Fibroblast of the aortic adventitia (primary cell): ENCODE measurements at regions not wholly inside any gene's neighbourhood (a gene's known extent, or its start where the extent isn't known, plus 50 kb on each side); places are given as distances from the start of the nearest gene placed in this dataset.

Source experiments
- DNase-seq: peaks from one replicate; pipeline ENCODE4 v3.0.0-alpha.2; 2010; ENCODE audit warnings: low read depth
- H3K4me3 ChIP-seq: 2 replicates; pipeline ENCODE4 v1.5.1; 2011; ENCODE audit warnings: low read depth, mild to moderate bottlenecking, control low read depth, low read length, moderate library complexity
- CTCF ChIP-seq: IDR thresholded peaks from 2 replicates; pipeline ENCODE4 v1.5.1; 2011; ENCODE audit warnings: mild to moderate bottlenecking, low read length, control low read depth, inconsistent platforms; ENCODE audit not compliant: insufficient read depth

- no peak for TF ChIP-seq CTCF
- no peak for DNase-seq
- no peak overlapping the region for H3K4me3 ChIP-seq
Measured at GRCh38 chr16:6048017-6048416, 950.4 kb upstream of the EEF2KMT start.

- TF ChIP-seq CTCF: no peak
Measured at GRCh38 chr16:6047325-6047724, 949.7 kb upstream of the EEF2KMT start.

GRCh38 chr16:6038941-6039645 is 941.5 kb upstream of the EEF2KMT start:
- no peak for TF ChIP-seq CTCF
- no peak for DNase-seq
- H3K4me3 ChIP-seq: no peak overlapping the region

More at GRCh38 chr16:6047325-6047724, 949.7 kb upstream of the EEF2KMT start:
- no peak for DNase-seq
- no peak overlapping the region for H3K4me3 ChIP-seq

- H3K4me3 ChIP-seq: no peak overlapping the region
- TF ChIP-seq CTCF: no peak
- no peak for DNase-seq
Measured at GRCh38 chr16:6035161-6035560, 937.6 kb upstream of the EEF2KMT start.

- TF ChIP-seq CTCF: no peak
- DNase-seq: no peak
- no peak overlapping the region for H3K4me3 ChIP-seq
Measured at GRCh38 chr16:6034511-6034910, 936.9 kb upstream of the EEF2KMT start.

- no peak for TF ChIP-seq CTCF
- DNase-seq: no peak
- no peak overlapping the region for H3K4me3 ChIP-seq
Measured at GRCh38 chr16:6032438-6032837, 934.8 kb upstream of the EEF2KMT start.

- no peak for DNase-seq
- no peak for TF ChIP-seq CTCF
- H3K4me3 ChIP-seq: no peak overlapping the region
Measured at GRCh38 chr16:6031567-6031966, 934.0 kb upstream of the EEF2KMT start.
